HL-60 (cell line): ENCODE measurements at regions not wholly inside any gene's neighbourhood (a gene's known extent, or its start where the extent isn't known, plus 50 kb on each side); places are given as distances from the start of the nearest gene placed in this dataset.

ENCODE experiments used
- CTCF ChIP-seq: IDR thresholded peaks from one replicate; pipeline ENCODE4 v1.5.1; 2011; ENCODE audit warnings: low read length, control low read depth, inconsistent platforms; ENCODE audit not compliant: insufficient read depth
- REST ChIP-seq: IDR thresholded peaks from 2 replicates; pipeline ENCODE4 v1.6.1; 2012; ENCODE audit warnings: low read depth; ENCODE audit not compliant: insufficient replicate concordance

- no peak for TF ChIP-seq CTCF
- TF ChIP-seq REST = no peak
Observed at GRCh38 chr2:120481446-120482194, 135.7 kb downstream of the INHBB start.
